SH-SY5Y (cell line): ENCODE measurements at regions not wholly inside any gene's neighbourhood (a gene's known extent, or its start where the extent isn't known, plus 50 kb on each side); places are given as distances from the start of the nearest gene placed in this dataset.

ENCODE experiments used
- GATA2 ChIP-seq: IDR thresholded peaks from 2 replicates; pipeline ENCODE4 v1.6.1; 2011; ENCODE audit warnings: mild to moderate bottlenecking, low read depth, low read length
- GATA3 ChIP-seq: IDR thresholded peaks from 2 replicates; pipeline ENCODE4 v1.6.1; 2011; ENCODE audit warnings: low read depth, mild to moderate bottlenecking, low read length, moderate library complexity

DNA sequence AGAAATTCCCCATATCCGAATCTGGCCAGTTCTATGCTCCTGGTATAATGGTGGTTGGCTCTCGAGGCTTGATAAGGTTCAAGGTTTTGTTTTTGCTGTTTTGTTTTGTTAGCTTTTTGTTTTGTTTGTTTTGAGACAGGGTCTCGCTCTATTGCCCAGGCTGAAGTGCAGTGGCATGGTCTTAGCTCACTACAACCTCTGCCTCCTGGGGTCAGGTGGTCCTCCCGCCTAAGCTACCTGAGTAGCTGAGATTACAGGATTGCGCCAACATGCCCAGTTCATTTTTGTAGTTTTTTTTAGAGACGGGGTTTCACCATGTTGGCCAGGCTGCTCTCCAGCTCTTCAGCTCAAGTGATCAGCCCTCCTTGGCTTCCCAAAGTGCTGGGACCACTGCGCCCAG, 109.1 kb upstream of the ERRFI1 start:
- no peak for TF ChIP-seq GATA2
- no peak for TF ChIP-seq GATA3
